Suppressor macrophage treated with lipopolysaccharide for 4 hours (primary cell): ENCODE measurements at regions not wholly inside any gene's neighbourhood (a gene's known extent, or its start where the extent isn't known, plus 50 kb on each side); places are given as distances from the start of the nearest gene placed in this dataset.
"Not testable (repeated sequence)": the region's sequence is repeated elsewhere in the genome, so short reads cannot be mapped to it uniquely, and the experiment has no call there.

Experiments
- DNase-seq: peaks from one replicate; pipeline ENCODE4 v3.0.0-alpha.2; 2020

GRCh38 chr16:23013484-23013883 is 135.8 kb downstream of the USP31 start:
- DNase-seq: peak; percentile 2

GRCh38 chr16:23009075-23009474 is 140.2 kb downstream of the USP31 start:
- DNase-seq: no peak

GRCh38 chr16:23008041-23008440 is 141.2 kb downstream of the USP31 start:
- no peak for DNase-seq

DNA sequence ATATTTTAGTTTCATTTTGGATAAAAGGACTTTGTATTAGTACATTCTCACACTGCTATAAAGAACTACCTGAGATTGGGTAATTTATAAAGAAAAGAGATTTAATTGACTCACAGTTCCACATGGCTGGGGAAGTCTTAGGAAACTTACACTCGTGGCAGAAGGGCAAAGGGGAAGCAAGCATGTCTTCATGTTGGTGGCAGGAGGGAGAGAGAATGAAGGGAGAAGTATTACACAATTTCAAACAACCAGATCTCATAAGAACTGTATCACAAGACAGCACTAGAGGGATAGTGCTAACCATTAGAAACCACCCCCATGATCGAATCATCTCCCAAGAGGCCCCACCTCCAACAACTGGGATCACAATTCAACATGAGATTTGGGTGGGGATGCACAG is 142.9 kb downstream of the USP31 start:
- DNase-seq: peak; percentile 19

DNA sequence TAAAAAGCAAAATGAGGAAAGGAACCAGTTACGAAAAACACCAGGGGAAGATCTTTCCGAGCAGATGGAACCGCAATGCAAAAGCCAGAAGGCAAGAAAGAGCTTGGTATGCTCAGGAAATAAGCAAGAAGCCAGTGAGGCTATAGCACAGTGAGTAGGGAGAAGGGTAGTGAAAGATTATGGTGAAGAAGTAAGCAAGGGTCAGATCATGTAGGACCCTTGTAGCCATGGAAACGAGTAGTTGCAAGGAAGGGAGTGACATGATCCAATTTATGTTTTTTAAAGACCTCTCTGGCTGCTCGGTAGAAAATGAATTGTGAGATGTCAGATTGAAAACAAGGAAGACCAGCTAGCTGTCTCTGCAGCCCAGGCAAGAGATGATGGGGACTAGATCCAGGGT is 143.3 kb downstream of the USP31 start:
- no peak for DNase-seq

DNA sequence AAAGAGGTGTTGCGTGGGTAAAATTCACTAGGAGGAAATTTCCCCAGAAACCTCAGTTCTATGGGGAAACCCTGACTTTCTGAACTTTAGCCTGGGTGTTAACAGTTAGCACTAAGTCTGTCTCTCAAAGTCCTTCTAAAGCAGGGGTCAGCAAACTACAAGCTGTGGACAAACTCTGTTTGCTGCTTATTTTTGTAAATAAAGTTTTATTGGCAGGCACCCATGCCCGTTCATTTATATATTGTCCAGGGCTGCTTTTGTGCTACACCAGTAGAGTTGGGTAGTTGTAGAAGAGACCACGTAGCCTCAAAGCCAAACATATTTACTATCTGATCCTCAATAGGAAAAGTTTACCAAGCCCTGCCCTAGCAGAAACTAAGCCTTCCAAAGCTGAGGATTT is 159.7 kb downstream of the USP31 start:
- DNase-seq: no peak

- no peak for DNase-seq
These were observed 165.6 kb downstream of the USP31 start for GRCh38 chr16:22983614-22984013.

GRCh38 chr16:22980514-22980913 is 166.6 kb downstream of the HS3ST2 start:
- DNase-seq: not testable (repeated sequence)

GRCh38 chr16:22979038-22979437 is 165.1 kb downstream of the HS3ST2 start:
- no peak for DNase-seq

DNA sequence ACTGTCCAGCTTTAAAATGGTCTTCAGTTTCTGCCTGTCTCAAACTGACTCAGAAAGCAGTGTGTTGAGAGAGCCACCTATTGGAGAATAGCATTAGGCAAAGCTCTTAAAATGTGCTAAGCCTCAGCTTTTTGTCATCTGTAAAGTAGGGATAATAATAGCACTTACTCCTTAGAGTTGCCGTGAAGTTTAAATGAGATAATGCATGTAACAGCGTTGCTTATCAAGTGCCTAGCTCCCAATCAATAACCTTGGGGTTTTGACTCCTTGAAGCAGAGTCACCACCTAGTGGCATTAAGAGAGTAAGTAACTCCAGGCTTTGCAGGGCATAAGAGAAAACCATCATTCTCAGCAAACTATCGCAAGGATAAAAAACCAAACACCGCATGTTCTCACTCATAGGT is 163.3 kb downstream of the HS3ST2 start:
- no peak for DNase-seq

GRCh38 chr16:22973522-22973921 is 159.6 kb downstream of the HS3ST2 start:
- DNase-seq: no peak

GRCh38 chr16:22971346-22971924 is 157.5 kb downstream of the HS3ST2 start:
- DNase-seq: no peak

DNA sequence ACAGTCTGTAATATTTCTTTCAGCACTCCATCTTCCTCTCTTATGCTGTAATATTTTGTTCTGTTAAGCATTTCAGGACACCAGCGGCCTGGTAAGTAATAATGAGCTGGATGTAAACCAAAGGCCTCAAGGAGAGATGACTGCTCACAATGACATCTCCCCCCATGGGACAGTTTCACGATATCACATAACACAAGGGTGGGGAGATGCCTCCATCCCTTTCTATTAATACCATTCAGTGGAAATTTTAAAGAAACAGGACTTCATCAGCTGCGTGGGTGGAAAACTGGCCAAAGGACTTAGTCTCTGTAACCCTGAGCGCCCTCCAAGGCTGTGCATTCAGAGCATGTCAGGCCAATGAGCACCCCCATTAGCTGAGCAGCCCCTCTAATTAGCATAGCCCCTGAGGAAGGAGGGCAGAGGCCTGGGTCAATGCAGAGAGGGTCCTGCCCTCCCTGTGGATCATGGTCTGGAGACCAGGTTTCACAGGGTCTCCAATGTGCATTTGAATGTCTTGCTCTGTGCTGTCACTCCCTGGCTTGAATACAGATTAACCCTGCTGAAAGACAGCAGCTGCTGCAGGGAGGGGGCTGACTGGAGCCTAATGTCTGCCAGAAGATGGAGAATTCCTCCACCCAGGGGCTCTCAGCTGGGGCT is 156.4 kb downstream of the HS3ST2 start:
- no peak for DNase-seq

DNA sequence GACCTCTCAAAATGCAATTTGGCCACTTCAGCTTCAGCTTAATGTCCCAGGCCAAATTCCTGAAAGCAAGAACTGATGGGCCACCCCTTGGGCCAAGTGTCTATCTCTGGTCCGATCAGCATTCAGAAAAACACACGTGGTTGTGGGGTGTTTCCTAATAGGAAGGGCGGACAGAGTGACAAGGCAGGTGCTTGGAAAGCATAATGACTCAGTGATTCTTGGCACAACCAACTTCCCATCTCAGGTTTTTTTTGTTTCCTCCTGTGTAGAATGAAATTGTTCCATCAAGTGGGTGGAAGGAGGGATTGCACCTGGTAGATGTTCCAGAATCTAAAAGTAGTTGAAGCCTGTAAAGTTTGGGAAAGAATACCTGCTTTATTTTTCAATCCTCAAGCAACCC is 155.6 kb downstream of the HS3ST2 start:
- no peak for DNase-seq

GRCh38 chr16:22968931-22969330 is 155.0 kb downstream of the HS3ST2 start:
- no peak for DNase-seq

- DNase-seq: no peak
These were observed 153.6 kb downstream of the HS3ST2 start for GRCh38 chr16:22967521-22968095.
